HepG2 (cell line): ENCODE measurements at regions not wholly inside any gene's neighbourhood (a gene's known extent, or its start where the extent isn't known, plus 50 kb on each side); places are given as distances from the start of the nearest gene placed in this dataset.

Experiments
- HCFC1 ChIP-seq: fragments of 150-350 bp; IDR thresholded peaks from 2 replicates; pipeline ENCODE4 v1.6.1; 2014; ENCODE audit warnings: low read depth, low read length
- MLX ChIP-seq: IDR thresholded peaks from 2 replicates; pipeline ENCODE4 v1.6.1; 2016
- YEATS4 ChIP-seq: sonication (generic); formaldehyde crosslinking; IDR thresholded peaks from 2 replicates; pipeline ENCODE4 v1.4.0; 2020; ENCODE audit warnings: missing genetic modification reagents, borderline replicate concordance

GRCh38 chr3:74273091-74273490 is 341.4 kb downstream of the CNTN3 start:
- no peak for TF ChIP-seq MLX
- no peak for TF ChIP-seq HCFC1
- no peak for TF ChIP-seq YEATS4 (CRISPR knock-in tag)
